C4-2B (cell line): ENCODE measurements at regions not wholly inside any gene's neighbourhood (a gene's known extent, or its start where the extent isn't known, plus 50 kb on each side); places are given as distances from the start of the nearest gene placed in this dataset.
A peak's percentile ranks its signal among the peaks of the same experiment; 100 is the strongest.
"Not testable (repeated sequence)": the region's sequence is repeated elsewhere in the genome, so short reads cannot be mapped to it uniquely, and the experiment has no call there.

Experiments
- H3K27ac ChIP-seq: fragments of 450-650 bp; 2 replicates; pipeline ENCODE4 v1.5.1; 2017
- ZFX ChIP-seq: fragments of 450-650 bp; IDR thresholded peaks from 2 replicates; pipeline ENCODE4 v1.6.1; 2017
- TF ChIP-seq, protein P1 (sequence below): fragments of 450-650 bp; conservative IDR thresholded peaks from 2 replicates; pipeline ENCODE4 v1.5.1; 2017; ENCODE audit warnings: mild to moderate bottlenecking

DNA sequence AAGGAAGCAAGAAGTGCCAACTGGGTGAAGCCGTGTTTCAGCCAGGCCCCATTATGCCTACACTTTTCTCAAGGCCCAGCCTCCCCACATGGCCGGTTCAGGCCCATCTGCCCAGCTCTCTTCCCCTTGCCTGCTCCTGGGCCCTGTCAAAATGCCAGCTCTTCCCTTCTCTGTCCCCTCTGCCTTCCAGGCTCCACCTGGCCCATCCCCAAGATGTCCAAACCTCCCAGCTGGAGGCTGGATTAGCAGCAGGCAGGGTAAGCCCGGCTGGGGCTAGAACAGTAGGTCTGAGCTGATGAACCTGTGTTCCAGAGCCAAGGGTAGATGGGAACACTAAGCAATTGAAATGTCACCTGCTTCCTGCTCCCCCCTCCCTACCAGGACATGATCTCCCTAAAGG lies 64.1 kb upstream of the HSPA9 start:
- no peak for TF ChIP-seq ZFX
- TF ChIP-seq, protein P1, sequence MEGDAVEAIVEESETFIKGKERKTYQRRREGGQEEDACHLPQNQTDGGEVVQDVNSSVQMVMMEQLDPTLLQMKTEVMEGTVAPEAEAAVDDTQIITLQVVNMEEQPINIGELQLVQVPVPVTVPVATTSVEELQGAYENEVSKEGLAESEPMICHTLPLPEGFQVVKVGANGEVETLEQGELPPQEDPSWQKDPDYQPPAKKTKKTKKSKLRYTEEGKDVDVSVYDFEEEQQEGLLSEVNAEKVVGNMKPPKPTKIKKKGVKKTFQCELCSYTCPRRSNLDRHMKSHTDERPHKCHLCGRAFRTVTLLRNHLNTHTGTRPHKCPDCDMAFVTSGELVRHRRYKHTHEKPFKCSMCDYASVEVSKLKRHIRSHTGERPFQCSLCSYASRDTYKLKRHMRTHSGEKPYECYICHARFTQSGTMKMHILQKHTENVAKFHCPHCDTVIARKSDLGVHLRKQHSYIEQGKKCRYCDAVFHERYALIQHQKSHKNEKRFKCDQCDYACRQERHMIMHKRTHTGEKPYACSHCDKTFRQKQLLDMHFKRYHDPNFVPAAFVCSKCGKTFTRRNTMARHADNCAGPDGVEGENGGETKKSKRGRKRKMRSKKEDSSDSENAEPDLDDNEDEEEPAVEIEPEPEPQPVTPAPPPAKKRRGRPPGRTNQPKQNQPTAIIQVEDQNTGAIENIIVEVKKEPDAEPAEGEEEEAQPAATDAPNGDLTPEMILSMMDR: no peak
- no peak overlapping the region for H3K27ac ChIP-seq

DNA sequence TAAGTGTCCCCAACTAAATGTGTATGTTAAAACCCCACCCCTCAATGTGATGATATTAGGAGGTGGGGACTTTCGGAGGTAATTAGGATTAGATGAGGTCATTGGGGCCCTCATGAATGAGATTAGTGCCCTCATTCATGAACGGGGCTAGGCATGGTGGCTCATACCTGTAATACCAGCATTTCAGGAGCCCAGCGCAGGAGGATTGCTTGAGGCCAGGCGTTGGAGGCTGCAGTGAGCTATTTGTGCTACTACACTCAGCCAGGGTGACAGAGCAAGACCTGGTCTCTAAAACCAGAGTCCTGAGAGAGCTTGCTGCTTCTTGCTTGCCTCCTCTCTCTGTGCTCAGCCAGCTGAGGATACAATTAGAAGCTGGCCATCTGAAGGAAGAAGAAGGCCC lies 62.1 kb upstream of the HSPA9 start:
- H3K27ac ChIP-seq: no peak overlapping the region
- no peak for TF ChIP-seq ZFX
- TF ChIP-seq, protein P1: no peak

DNA sequence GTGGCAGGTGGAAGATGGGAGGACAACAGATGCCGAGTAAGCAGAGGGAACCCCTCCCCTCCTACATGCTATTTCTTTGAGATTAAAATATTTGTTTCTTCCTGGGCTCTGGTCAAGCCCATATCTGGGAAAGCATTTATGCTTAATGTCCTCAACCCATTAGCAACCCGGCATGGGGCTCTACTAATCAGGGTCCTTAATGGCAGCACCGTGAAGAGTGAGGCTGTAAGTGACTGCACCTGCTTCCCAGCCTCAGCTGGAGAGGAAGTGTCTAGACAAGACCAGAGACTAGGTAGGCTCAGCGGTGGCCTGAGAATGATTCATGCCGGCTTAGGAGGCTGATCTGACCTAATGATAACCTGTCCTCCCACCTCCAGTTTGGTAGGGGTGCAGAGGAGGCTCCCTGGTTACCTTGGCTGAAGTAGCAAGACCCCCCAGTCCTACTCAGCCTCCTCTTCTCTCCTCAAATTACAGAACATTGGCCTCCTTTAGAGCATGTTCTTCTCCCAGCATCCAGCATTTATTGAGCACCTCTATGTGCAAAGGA lies 61.3 kb upstream of the HSPA9 start:
- no peak overlapping the region for H3K27ac ChIP-seq
- TF ChIP-seq, protein P1: no peak
- TF ChIP-seq ZFX: no peak

DNA sequence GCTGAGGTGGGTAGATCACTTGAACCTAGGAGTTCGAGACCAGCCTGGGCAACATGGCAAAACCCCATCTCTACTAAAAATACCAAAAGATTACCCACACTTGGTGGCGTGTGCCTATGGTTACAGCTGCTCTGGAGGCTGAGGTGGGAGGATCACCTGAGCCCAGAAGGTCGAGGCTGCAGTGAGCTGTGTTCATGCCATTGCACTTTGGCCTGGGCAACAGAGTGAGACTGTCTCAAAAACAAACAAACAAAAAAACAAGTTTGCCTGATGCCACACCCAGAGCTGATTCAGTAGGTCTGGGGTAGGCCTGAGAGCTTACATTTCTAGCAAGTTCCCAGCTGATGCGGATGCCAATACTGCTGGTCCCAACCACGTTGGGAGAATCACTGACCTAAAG lies 60.5 kb upstream of the HSPA9 start:
- no peak for TF ChIP-seq ZFX
- TF ChIP-seq, protein P1: no peak
- H3K27ac ChIP-seq: no peak overlapping the region

DNA sequence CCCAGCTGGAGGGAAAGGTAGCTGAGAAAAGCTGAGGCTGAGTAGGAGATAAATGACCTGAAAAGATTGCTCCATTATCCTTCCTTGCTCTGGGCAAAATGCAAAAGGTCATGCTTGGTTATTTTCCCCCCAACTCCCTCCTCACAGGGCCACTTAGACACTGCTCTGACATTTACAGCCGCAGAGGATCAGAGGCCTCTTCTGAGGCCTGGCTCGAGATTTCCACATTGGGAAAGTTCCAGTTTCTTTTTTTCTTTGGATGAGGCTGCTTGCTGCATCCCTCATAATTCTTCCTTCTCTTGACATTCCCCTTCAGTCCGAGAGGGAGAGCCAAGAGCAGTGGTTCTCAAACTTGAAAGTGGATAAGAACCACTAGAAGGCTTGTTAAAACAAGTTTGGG lies 60.1 kb upstream of the HSPA9 start:
- H3K27ac ChIP-seq: no peak overlapping the region
- TF ChIP-seq ZFX: no peak
- TF ChIP-seq, protein P1: no peak

DNA sequence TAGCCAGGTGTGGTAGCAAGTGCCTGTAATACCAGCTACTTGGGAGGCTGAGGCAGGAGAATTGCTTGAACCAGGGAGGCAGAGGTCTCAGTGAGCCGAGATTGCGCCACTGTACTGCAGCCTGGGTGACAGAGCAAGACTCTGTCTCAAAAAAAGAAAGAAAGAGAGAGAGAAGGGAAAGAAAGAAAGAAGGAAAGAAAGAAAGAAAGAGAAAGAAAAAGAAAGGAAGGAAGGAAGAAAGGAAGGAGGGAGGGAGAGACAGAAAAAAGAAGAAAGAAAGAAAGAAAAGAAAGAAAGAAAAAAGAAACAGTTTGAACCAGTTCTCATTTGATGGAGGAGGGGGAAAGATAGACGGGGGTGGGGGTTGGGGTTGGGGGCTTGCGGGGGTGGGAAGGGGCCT lies 59.6 kb upstream of the HSPA9 start:
- not testable (repeated sequence) for H3K27ac ChIP-seq

DNA sequence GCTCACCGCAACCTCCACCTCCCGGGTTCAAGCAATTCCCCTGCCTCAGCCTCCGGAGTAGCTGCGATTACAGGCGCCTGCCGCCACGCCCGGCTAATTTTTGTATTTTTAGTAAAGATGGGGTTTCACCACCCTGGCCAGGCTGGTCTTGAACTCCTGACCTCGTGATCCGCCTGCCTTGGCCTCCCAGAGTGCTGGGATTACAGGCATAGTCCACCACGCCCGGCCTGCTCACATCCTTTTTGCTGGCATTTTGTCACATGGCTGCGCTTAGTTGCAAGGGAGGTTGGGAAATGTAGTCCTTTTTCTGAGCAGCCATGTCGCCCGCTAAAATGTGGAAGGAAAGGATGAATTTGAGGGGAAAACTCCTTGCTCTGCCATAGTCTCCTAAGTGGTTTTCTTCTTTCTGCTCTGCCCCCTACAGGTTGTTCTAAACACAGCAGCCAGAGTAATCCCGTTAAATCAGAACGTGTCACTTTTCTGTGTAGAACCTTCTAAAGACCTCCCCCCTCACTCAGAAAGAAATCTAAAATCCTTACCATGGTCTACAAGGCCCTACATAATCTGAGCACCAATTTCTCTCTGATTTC lies 57.8 kb upstream of the HSPA9 start:
- no peak overlapping the region for H3K27ac ChIP-seq
- TF ChIP-seq, protein P1: peak; percentile 61
- TF ChIP-seq ZFX: no peak
